GM21717 (cell line): ENCODE measurements at regions not wholly inside any gene's neighbourhood (a gene's known extent, or its start where the extent isn't known, plus 50 kb on each side); places are given as distances from the start of the nearest gene placed in this dataset.

Source experiments
- ATAC-seq: cut with Tn5 transposase; IDR thresholded peaks from one replicate; pipeline ENCODE4 v1.9.1; 2021; ENCODE audit warnings: mild to moderate bottlenecking, moderate library complexity; ENCODE audit not compliant: unreplicated experiment

- ATAC-seq, result no peak
These were observed 183.5 kb upstream of the FAM98A start for GRCh38 chr2:33782395-33783230.

GRCh38 chr2:33777786-33778185 is 178.7 kb upstream of the FAM98A start:
- no peak for ATAC-seq

- no peak for ATAC-seq
These were observed 176.2 kb upstream of the FAM98A start for GRCh38 chr2:33775306-33775705.

- no peak for ATAC-seq
These were observed 170.9 kb upstream of the FAM98A start for GRCh38 chr2:33770023-33770422.

- no peak for ATAC-seq
These were observed 167.1 kb upstream of the FAM98A start for GRCh38 chr2:33766175-33766574.

GRCh38 chr2:33765122-33765521 is 166.0 kb upstream of the FAM98A start:
- no peak for ATAC-seq

GRCh38 chr2:33764551-33764950 is 165.5 kb upstream of the FAM98A start:
- no peak for ATAC-seq

GRCh38 chr2:33763671-33764310 is 164.7 kb upstream of the FAM98A start:
- no peak for ATAC-seq

- ATAC-seq, result no peak
These were observed 163.5 kb upstream of the FAM98A start for GRCh38 chr2:33762636-33763035.

GRCh38 chr2:33746208-33746800 is 147.2 kb upstream of the FAM98A start:
- no peak for ATAC-seq

- ATAC-seq, result no peak
These were observed 136.0 kb upstream of the FAM98A start for GRCh38 chr2:33735096-33735495.

GRCh38 chr2:33730804-33731203 is 131.7 kb upstream of the FAM98A start:
- ATAC-seq, result no peak

GRCh38 chr2:33730193-33730592 is 131.1 kb upstream of the FAM98A start:
- ATAC-seq, result no peak

GRCh38 chr2:33729353-33729752 is 130.3 kb upstream of the FAM98A start:
- no peak for ATAC-seq

GRCh38 chr2:33728106-33728505 is 129.0 kb upstream of the FAM98A start:
- ATAC-seq, result no peak

GRCh38 chr2:33727361-33728032 is 128.4 kb upstream of the FAM98A start:
- no peak for ATAC-seq

GRCh38 chr2:33726415-33726814 is 127.3 kb upstream of the FAM98A start:
- no peak for ATAC-seq

GRCh38 chr2:33723329-33723728 is 124.2 kb upstream of the FAM98A start:
- ATAC-seq, result no peak

- ATAC-seq, result no peak
These were observed 120.0 kb upstream of the FAM98A start for GRCh38 chr2:33719067-33719466.

GRCh38 chr2:33712674-33713073 is 113.6 kb upstream of the FAM98A start:
- ATAC-seq, result no peak

- no peak for ATAC-seq
These were observed 110.9 kb upstream of the FAM98A start for GRCh38 chr2:33709951-33710350.

- no peak for ATAC-seq
These were observed 108.2 kb upstream of the FAM98A start for GRCh38 chr2:33707312-33707711.
